Tibial artery (tissue), 4 donors: ENCODE measurements at regions not wholly inside any gene's neighbourhood (a gene's known extent, or its start where the extent isn't known, plus 50 kb on each side); places are given as distances from the start of the nearest gene placed in this dataset.

Source experiments
- DNase-seq, 2 donors: peaks; one replicate each; pipeline ENCODE4 v3.0.0-alpha.2; 2019
- H3K27ac ChIP-seq, 2 donors: fragments of 200-600 bp; sonication (generic) in 1 of 2; 1 replicate in 1 of 2; 2 replicates in 1 of 2; pipeline ENCODE4 v1.5.1; 2018 to 2019; ENCODE audit warnings: mild to moderate bottlenecking in 1 of 2
- H3K27me3 ChIP-seq, 2 donors: fragments of 200-600 bp; sonication (generic) in 1 of 2; one replicate each; pipeline versions ENCODE4 v1.5.1 to v1.6.0; 2016 to 2019
- H3K36me3 ChIP-seq, 3 donors: fragments of 200-600 bp; sonication (generic) in 2 of 3; one replicate each; pipeline ENCODE4 v1.5.1; 2016 to 2019; ENCODE audit warnings: mild to moderate bottlenecking in 2 of 3
- H3K4me1 ChIP-seq, 4 donors: fragments of 200-600 bp; sonication (generic) in 2 of 4; 1 replicate in 3 of 4; 2 replicates in 1 of 4; pipeline ENCODE4 v1.5.1; 2016 to 2019
- H3K4me3 ChIP-seq, 2 donors: fragments of 200-600 bp; sonication (generic) in 1 of 2; 1 replicate in 1 of 2; 2 replicates in 1 of 2; pipeline ENCODE4 v1.5.1; 2018 to 2019; ENCODE audit warnings: mild to moderate bottlenecking in 2 of 2
- H3K9me3 ChIP-seq, 3 donors: fragments of 200-600 bp; sonication (generic) in 1 of 3; one replicate each; pipeline ENCODE4 v1.5.1; 2016 to 2019
- intact Hi-C: fragments of 100-400 bp; cut with DNase I; formaldehyde crosslinking; loops from one replicate; pipeline ENCODE4 v1.15.0; 2023; ENCODE audit warnings: low total_unique reads
- TF ChIP-seq, protein P1 (sequence below), 2 experiments: fragments of 200-600 bp in 1 of 2; fragments of 450-650 bp in 1 of 2; IDR thresholded peaks; one replicate each; pipeline ENCODE4 v1.5.1; 2017 to 2019; ENCODE audit warnings: antibody characterized with exemption in 2 of 2, mild to moderate bottlenecking in 1 of 2, moderate library complexity in 1 of 2

DNA sequence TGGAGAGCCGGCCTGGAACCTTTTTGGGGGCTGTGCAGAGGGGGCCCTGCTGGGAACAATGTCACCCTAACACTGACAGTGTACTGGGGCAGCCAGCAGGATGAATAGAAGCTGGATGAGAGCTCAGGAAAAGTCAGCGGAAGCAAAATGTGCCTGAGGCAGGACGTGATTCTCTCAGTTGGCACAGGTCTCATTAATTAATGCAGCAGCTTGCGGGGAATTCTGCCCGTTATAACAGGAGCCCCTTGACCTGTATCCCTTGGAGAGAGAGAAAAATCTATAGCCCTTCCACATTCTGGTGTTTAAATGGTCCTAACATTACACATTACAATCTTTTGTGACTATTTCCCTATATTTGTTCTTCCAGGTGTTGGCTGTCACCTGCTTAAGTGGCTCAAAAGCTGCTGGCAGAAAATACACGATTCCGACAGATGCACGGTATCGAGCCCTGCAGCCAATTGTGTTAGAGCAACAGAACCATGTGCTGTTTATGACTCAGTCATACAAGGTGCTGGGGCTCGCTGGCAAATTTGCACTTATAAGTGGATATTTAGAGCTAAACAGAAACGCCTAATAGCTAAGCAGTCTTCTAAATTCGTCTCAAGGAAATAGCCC is 854.7 kb downstream of the AACS start:
- no peak for DNase-seq
- no peak overlapping the region for H3K27ac ChIP-seq
- H3K36me3 ChIP-seq, result no peaks in the 10 kb centered on the region
- H3K4me3 ChIP-seq, result no peak overlapping the region
- H3K27me3 ChIP-seq, result no peaks in the 10 kb centered on the region
- intact Hi-C loops, result no loop called here
- H3K9me3 ChIP-seq, result no peaks in the 10 kb centered on the region
- TF ChIP-seq, protein P1, sequence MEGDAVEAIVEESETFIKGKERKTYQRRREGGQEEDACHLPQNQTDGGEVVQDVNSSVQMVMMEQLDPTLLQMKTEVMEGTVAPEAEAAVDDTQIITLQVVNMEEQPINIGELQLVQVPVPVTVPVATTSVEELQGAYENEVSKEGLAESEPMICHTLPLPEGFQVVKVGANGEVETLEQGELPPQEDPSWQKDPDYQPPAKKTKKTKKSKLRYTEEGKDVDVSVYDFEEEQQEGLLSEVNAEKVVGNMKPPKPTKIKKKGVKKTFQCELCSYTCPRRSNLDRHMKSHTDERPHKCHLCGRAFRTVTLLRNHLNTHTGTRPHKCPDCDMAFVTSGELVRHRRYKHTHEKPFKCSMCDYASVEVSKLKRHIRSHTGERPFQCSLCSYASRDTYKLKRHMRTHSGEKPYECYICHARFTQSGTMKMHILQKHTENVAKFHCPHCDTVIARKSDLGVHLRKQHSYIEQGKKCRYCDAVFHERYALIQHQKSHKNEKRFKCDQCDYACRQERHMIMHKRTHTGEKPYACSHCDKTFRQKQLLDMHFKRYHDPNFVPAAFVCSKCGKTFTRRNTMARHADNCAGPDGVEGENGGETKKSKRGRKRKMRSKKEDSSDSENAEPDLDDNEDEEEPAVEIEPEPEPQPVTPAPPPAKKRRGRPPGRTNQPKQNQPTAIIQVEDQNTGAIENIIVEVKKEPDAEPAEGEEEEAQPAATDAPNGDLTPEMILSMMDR (IDR thresholded peaks at IDR 0.05), result no peak
- no peaks in the 10 kb centered on the region for H3K4me1 ChIP-seq

DNA sequence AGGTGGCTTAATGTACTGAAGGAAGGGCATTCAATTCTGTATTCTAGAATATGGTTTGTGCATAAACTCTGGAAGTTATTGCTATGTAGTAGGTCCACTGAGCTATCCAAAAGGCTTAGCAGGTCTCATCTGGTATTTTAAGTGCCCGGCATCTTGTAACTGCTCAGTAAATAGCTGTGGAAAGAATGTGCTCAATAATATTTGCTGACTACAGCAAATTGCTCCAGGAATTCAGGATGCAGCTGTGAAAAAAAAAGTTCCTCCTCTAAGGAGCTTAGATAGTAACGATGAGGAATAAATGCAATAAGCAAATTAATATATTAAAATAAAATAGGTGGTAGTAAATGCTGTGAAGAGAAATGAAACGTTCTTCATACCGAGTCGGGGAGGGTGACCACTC is 857.1 kb downstream of the AACS start:
- intact Hi-C loops, result no loop called here
- TF ChIP-seq, protein P1 (IDR thresholded peaks at IDR 0.05), result no peak
- H3K4me1 ChIP-seq, result no peaks in the 10 kb centered on the region
- H3K27me3 ChIP-seq, result no peaks in the 10 kb centered on the region
- DNase-seq, result no peak
- H3K27ac ChIP-seq, result no peak overlapping the region
- no peak overlapping the region for H3K4me3 ChIP-seq
- no peaks in the 10 kb centered on the region for H3K9me3 ChIP-seq
- no peaks in the 10 kb centered on the region for H3K36me3 ChIP-seq

DNA sequence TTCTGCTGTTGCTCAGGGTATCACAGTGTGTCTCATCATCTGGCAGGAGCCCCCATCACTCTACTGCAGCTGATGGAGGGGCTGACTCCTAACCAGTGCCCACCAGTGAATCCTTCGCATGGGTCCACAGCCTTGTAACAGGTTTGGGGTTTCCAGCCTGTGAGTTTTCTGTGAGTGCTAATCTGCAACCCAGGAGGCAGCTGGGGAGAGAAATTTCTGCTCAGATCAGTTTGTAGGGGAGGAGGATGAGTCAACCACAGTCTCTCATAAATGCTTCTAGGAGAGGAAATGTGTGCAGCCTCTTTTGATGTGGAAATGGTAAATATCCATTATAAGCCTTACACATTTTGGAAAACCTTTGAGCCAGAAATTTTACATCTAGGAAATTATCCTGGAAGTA is 871.3 kb downstream of the AACS start:
- TF ChIP-seq, protein P1 (IDR thresholded peaks at IDR 0.05), result no peak
- no peak for DNase-seq
- Histone ChIP-seq H3K4me3 (no peak overlapping the region), H3K36me3 (no peaks in the 10 kb centered on the region), H3K27ac (no peak overlapping the region), H3K27me3 (no peaks in the 10 kb centered on the region), H3K9me3 (peaks cover 0 to 6% (median 0%) of the 10 kb centered on the region in 3 donors), H3K4me1 (no peaks in the 10 kb centered on the region)
- intact Hi-C loops, result no loop called here

DNA sequence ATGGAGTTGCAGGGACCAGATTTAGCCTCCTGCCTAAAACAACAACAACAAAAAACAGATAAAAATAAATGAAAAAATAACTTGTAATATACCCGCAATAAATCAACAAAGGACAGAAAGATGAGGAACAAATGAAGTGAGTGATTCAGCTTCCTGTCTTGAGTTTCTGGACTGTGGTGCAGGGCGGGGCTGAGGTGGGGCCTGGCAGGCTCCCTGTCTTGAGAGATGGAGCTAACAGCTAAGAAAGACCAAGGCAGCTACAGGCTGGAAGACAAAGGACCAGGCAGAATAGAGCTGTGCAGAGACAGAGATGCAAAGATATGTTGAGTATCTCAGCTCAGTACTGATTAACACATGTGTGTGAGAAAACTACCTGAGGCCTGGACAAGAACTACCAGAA is 879.2 kb downstream of the AACS start:
- DNase-seq, result no peak
- Histone ChIP-seq H3K27me3 (no peaks in the 10 kb centered on the region), H3K9me3 (no peaks in the 10 kb centered on the region), H3K36me3 (no peaks in the 10 kb centered on the region), H3K4me3 (no peak overlapping the region), H3K27ac (no peak overlapping the region), H3K4me1 (no peaks in the 10 kb centered on the region)
- TF ChIP-seq, protein P1 (IDR thresholded peaks at IDR 0.05), result no peak
- intact Hi-C loops, result no loop called here

DNA sequence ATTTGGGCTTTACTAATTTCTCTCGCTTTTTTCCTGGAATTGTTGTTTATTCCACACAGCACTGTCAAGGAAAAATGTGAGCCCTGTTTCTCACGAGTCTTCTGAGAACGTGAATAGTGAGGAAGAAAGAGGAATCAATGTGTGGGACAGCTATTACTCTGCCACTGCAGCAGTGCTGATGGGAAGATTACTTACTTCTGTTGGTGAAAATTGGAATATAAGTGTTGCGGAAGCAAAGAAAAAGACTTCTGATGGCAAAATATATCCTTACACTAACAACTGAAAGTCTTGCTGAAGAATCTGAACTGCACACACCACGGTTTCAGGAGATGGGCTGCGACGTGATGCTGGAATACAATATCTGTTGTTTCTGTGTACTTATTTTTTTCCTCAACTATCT is 884.2 kb downstream of the AACS start:
- intact Hi-C loops, result no loop called here
- Histone ChIP-seq H3K4me3 (no peak overlapping the region), H3K36me3 (no peaks in the 10 kb centered on the region), H3K9me3 (no peaks in the 10 kb centered on the region), H3K27ac (no peak overlapping the region), H3K27me3 (no peaks in the 10 kb centered on the region), H3K4me1 (no peaks in the 10 kb centered on the region)
- TF ChIP-seq, protein P1 (IDR thresholded peaks at IDR 0.05), result no peak
- DNase-seq, result no peak

DNA sequence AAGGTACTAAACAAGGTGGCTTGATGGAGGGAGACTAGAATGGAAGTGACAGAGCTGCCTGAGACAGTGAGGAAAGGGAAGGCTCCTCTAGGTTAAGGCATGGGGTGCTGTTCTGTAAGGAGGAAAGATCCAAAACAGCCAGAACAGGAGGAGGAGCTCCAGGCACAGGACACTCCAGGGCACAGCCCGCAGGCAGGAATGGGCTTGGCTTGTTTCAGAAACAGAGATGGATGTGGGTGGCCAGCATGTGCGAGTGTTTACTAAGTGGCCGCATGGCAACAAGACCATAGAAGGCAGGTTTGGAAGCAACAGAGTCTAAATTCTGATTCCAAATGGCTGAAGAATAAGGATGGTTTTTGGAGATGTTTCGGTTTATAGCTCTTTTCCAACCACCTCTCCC is 889.1 kb downstream of the AACS start:
- Histone ChIP-seq H3K4me3 (no peak overlapping the region), H3K27me3 (no peaks in the 10 kb centered on the region), H3K27ac (no peak overlapping the region), H3K4me1 (no peaks in the 10 kb centered on the region), H3K36me3 (no peaks in the 10 kb centered on the region), H3K9me3 (no peaks in the 10 kb centered on the region)
- no peak for DNase-seq
- intact Hi-C loops, result no loop called here
- TF ChIP-seq, protein P1 (IDR thresholded peaks at IDR 0.05), result no peak
